Type B pancreatic cell (in vitro differentiated cells): ENCODE measurements at regions not wholly inside any gene's neighbourhood (a gene's known extent, or its start where the extent isn't known, plus 50 kb on each side); places are given as distances from the start of the nearest gene placed in this dataset.

ENCODE experiments used
- DNase-seq: peaks from one replicate; pipeline ENCODE4 v3.0.0; 2021; ENCODE audit warnings: mixed read lengths; ENCODE audit not compliant: unreplicated experiment; ENCODE audit errors: extremely low spot score
- H3K27ac Mint-ChIP-seq: 2 replicates; pipeline ENCODE4 v1.8.0; 2021; ENCODE audit warnings: mild to moderate bottlenecking, mixed read lengths
- H3K27me3 Mint-ChIP-seq: 2 replicates; pipeline ENCODE4 v1.8.0; 2021; ENCODE audit warnings: mixed read lengths
- H3K36me3 Mint-ChIP-seq: 2 replicates; pipeline ENCODE4 v1.8.0; 2021; ENCODE audit warnings: mixed read lengths
- H3K4me1 Mint-ChIP-seq: one replicate; pipeline ENCODE4 v1.8.0; 2021; ENCODE audit warnings: mixed read lengths; ENCODE audit not compliant: unreplicated experiment
- H3K4me3 Mint-ChIP-seq: 2 replicates; pipeline ENCODE4 v1.8.0; 2021; ENCODE audit warnings: mild to moderate bottlenecking, mixed read lengths
- H3K9me3 Mint-ChIP-seq: 2 replicates; pipeline ENCODE4 v1.8.0; 2021; ENCODE audit warnings: mixed read lengths
- CTCF ChIP-seq: fragments of 200-600 bp; sonication (generic); conservative IDR thresholded peaks from 2 replicates; pipeline ENCODE4 v1.5.0; 2021; ENCODE audit warnings: antibody characterized with exemption, mild to moderate bottlenecking

DNA sequence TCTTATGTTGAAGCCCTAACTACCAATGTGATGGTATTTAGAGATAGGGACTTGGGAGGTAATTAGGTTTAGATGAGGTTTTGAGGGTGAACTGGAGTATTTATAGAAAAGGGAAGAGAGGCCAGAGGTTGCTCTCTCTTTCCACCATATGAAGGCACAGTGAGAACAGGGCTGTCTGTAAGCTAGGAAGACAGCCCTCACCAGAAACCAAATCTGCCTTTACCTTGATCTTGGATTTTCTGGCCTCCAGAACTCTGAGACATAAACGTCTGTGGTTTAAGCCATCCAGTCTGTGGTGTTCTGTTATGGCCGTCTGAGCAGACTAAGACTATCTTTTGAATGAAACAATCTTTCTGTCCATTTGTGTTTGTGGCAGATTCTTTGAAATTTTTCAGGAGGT, 223.7 kb downstream of the PDHA2 start:
- Mint-ChIP-seq H3K9me3 (peaks cover 20% of the 10 kb centered on the region), H3K27ac (no peak overlapping the region), H3K4me1 (no peaks in the 10 kb centered on the region), H3K36me3 (no peaks in the 10 kb centered on the region), H3K27me3 (no peaks in the 10 kb centered on the region), H3K4me3 (no peak overlapping the region)
- no peak for TF ChIP-seq CTCF
- no peak for DNase-seq

DNA sequence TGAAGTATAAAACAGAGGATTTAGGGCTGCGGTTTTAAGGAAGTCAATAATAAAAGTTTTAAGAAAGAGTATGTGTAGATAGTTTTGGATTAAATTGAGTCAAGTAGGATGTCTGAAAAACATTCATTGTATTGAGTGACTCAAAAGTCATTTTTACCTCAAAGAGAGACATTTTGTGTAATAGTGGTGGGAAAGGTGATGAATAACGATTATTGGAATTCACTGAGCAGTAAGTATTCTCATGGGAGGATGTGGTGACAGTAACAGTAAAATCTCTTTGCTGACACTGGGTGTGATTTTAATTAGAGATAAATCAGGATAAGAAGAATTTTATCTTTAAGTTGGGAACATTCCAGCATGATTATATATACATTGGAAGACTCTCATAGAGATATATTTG, 233.6 kb downstream of the PDHA2 start:
- no peak for TF ChIP-seq CTCF
- H3K4me3 Mint-ChIP-seq, result no peak overlapping the region

GRCh38 chr4:96092151-96092705, 252.3 kb downstream of the PDHA2 start:
- Mint-ChIP-seq H3K9me3 (no peaks in the 10 kb centered on the region), H3K36me3 (no peaks in the 10 kb centered on the region), H3K27me3 (no peaks in the 10 kb centered on the region), H3K4me3 (no peak overlapping the region), H3K27ac (no peak overlapping the region), H3K4me1 (peaks cover 5% of the 10 kb centered on the region)
- no peak for TF ChIP-seq CTCF
- no peak for DNase-seq

More for the DNA sequence above, 233.6 kb downstream of the PDHA2 start:
- H3K27me3 Mint-ChIP-seq, result no peaks in the 10 kb centered on the region
- H3K27ac Mint-ChIP-seq, result no peak overlapping the region
- H3K9me3 Mint-ChIP-seq, result no peaks in the 10 kb centered on the region
- no peaks in the 10 kb centered on the region for H3K36me3 Mint-ChIP-seq
- DNase-seq, result no peak
- H3K4me1 Mint-ChIP-seq, result no peaks in the 10 kb centered on the region

DNA sequence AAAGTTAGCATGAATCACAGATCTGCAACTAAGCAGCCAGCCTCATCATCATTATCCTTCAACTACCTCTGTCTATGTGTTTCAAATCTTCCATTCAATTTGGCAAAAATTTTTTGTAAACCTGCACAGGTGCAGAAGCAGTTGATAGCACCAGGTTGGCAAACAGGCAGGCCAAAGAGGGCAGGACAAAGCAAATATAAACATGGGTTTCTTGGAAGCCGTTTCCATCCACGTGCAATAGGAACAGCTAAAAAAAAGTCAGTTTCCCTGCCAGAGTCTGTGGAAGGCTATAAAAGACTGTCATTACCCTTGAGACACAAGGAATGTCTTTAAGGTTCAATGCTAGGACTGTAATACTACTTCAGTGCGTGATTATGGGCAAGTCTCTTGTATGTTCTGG, 253.2 kb downstream of the PDHA2 start:
- peaks cover 6% of the 10 kb centered on the region for H3K9me3 Mint-ChIP-seq
- no peak for TF ChIP-seq CTCF
- no peaks in the 10 kb centered on the region for H3K36me3 Mint-ChIP-seq
- no peak overlapping the region for H3K27ac Mint-ChIP-seq
- H3K4me1 Mint-ChIP-seq, result peaks cover 5% of the 10 kb centered on the region
- DNase-seq, result no peak
- no peaks in the 10 kb centered on the region for H3K27me3 Mint-ChIP-seq
- no peak overlapping the region for H3K4me3 Mint-ChIP-seq

DNA sequence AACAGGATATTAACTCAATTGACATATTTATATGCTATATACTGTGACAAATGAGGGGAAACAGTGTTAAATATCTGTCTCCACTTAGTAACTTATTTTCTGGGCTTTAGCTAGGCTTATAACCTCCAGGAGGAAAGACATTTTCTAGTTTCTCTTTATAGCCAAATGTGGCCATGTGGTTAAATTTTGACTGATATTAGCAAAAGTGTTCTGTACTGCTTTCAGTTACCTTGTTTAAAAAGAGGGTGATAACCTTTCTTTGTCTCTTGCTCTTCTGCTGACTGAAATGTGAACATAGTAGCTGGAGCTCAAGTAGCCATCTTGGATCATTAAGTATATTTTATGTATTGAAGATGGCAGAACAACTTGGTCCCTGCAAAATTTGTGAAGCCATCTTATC, 253.7 kb downstream of the PDHA2 start:
- Mint-ChIP-seq H3K9me3 (peaks cover 6% of the 10 kb centered on the region), H3K27ac (no peak overlapping the region), H3K36me3 (no peaks in the 10 kb centered on the region), H3K4me3 (no peak overlapping the region), H3K27me3 (no peaks in the 10 kb centered on the region), H3K4me1 (peaks cover 5% of the 10 kb centered on the region)
- TF ChIP-seq CTCF, result no peak
- DNase-seq, result no peak

- no peaks in the 10 kb centered on the region for H3K27me3 Mint-ChIP-seq
- no peaks in the 10 kb centered on the region for H3K36me3 Mint-ChIP-seq
- H3K4me3 Mint-ChIP-seq, result no peak overlapping the region
- no peak for DNase-seq
- TF ChIP-seq CTCF, result no peak
- no peak overlapping the region for H3K27ac Mint-ChIP-seq
- H3K9me3 Mint-ChIP-seq, result peaks cover 6% of the 10 kb centered on the region
- peaks cover 5% of the 10 kb centered on the region for H3K4me1 Mint-ChIP-seq
These were observed 254.3 kb downstream of the PDHA2 start for GRCh38 chr4:96094183-96094582.
